Mucosa of stomach (tissue), 1 donor: ENCODE measurements at regions not wholly inside any gene's neighbourhood (a gene's known extent, or its start where the extent isn't known, plus 50 kb on each side); places are given as distances from the start of the nearest gene placed in this dataset.

Experiments used
- H3K27me3 ChIP-seq: one replicate; pipeline ENCODE4 v1.7.0; 2013; ENCODE audit warnings: mild to moderate bottlenecking, low read length; ENCODE audit not compliant: control insufficient read depth, insufficient read depth
- H3K36me3 ChIP-seq: one replicate; pipeline ENCODE4 v1.7.0; 2013; ENCODE audit warnings: low read length; ENCODE audit not compliant: control insufficient read depth, insufficient read depth
- H3K4me1 ChIP-seq: one replicate; pipeline ENCODE4 v1.7.0; 2013; ENCODE audit warnings: mild to moderate bottlenecking, low read length; ENCODE audit not compliant: control insufficient read depth, insufficient read depth
- H3K4me3 ChIP-seq: one replicate; pipeline ENCODE4 v1.7.0; 2013; ENCODE audit warnings: low read length
- H3K9ac ChIP-seq: one replicate; pipeline ENCODE4 v1.7.0; 2013; ENCODE audit warnings: mild to moderate bottlenecking, low read length, moderate library complexity
- H3K9me3 ChIP-seq: one replicate; pipeline ENCODE4 v1.7.0; 2013; ENCODE audit warnings: mild to moderate bottlenecking, low read length, moderate library complexity; ENCODE audit not compliant: control insufficient read depth
- donor health status: Pancreatic carcinoma.

DNA sequence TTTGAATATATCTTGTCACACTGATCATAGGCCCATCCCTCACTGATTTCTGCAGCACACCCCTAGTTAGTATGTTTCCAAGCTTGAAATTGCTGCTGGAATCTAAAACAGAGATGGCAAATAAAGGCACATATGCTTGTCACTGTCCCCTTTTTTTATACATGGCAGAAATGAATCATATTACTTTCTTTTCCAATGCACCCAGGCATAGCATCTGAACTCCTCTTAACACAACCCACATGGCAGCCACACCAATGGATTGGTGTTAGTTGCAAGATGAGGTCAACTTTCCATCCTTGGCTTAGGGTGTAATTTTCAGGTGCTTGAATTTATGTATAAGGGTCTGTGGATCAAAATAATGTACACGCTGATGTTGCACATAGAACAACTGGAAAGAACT, 473.8 kb upstream of the ZNF608 start:
- no peaks in the 10 kb centered on the region for H3K4me1 ChIP-seq
- no peak overlapping the region for H3K9ac ChIP-seq
- H3K27me3 ChIP-seq, result no peaks in the 10 kb centered on the region
- no peaks in the 10 kb centered on the region for H3K36me3 ChIP-seq
- no peak overlapping the region for H3K4me3 ChIP-seq
- H3K9me3 ChIP-seq, result no peaks in the 10 kb centered on the region

DNA sequence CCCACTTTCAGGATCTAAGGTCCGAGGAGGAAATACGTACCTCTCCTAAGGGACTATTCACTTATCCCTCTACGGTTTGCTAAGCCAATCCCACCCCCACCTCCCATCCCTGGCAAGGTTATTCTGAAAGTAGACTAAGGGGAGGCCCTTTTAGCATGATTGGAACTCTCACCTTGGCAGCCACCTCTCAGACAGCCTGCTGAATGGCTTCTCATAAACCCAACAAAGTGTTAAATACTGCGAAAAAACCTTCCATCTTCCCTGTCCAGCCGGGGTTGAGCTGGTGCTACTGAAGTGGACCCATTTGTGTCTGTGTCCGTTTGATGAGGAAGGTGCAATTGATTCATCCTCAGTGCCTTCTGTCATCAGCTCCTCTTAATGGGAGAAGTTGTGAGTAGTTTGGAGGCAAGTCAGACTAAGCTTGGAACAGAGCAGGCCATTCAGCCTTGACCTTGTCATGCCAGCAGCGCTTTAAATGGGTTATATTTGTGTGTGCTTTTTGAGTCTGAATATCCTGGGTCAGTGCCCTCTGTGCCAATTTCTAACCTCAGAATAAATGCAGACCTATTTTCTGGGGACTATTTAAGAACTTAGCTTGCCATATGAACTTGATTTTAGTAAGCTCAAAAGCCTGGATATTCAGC, 476.3 kb upstream of the ZNF608 start:
- Histone ChIP-seq H3K9ac (no peak overlapping the region), H3K4me1 (no peaks in the 10 kb centered on the region), H3K27me3 (no peaks in the 10 kb centered on the region), H3K36me3 (no peaks in the 10 kb centered on the region), H3K9me3 (no peaks in the 10 kb centered on the region), H3K4me3 (no peak overlapping the region)

- no peak overlapping the region for H3K4me3 ChIP-seq
- no peaks in the 10 kb centered on the region for H3K9me3 ChIP-seq
- no peaks in the 10 kb centered on the region for H3K27me3 ChIP-seq
- no peaks in the 10 kb centered on the region for H3K36me3 ChIP-seq
- H3K4me1 ChIP-seq, result no peaks in the 10 kb centered on the region
- H3K9ac ChIP-seq, result no peak overlapping the region
Measured at GRCh38 chr5:125225424-125225823, 479.0 kb upstream of the ZNF608 start.

GRCh38 chr5:125226825-125227224, 480.4 kb upstream of the ZNF608 start:
- no peaks in the 10 kb centered on the region for H3K36me3 ChIP-seq
- H3K9me3 ChIP-seq, result no peaks in the 10 kb centered on the region
- no peak overlapping the region for H3K4me3 ChIP-seq
- H3K27me3 ChIP-seq, result no peaks in the 10 kb centered on the region
- no peak overlapping the region for H3K9ac ChIP-seq
- H3K4me1 ChIP-seq, result no peaks in the 10 kb centered on the region

DNA sequence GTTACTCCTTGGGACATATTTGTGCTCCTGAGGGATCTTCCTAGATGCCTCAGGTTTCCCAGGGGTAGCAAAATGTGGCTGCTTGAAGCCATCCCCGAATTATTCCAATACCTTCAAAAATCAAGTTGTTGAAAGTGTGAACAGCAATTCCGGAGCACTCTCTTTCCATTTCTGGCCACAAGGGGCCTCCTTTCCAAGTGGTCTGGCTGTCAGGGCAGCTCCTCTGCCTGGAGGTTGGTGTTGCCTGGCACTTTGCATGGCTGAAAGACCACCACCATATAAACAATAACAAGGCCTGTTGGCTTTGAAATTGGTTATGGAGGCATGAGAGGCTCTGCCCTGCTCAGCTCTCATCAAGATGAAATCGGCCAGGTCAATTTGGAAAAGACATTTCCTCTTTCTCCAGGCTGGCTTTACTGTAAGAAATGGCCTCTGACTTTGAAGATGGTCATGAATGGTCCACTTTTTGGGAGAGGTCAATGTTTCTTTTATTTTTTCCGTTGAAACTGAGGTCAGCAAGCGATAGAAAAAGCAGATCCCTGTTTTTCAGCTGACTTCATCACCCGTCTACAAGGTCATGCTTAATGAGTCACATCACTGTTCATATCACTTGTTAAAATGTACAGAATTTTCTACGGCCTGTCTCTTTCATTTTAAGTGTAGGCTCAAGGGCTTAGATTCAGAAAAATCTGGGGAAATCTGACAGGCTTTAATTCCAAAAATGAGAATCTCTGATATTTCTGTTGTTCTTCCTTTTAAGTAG, 481.1 kb upstream of the ZNF608 start:
- Histone ChIP-seq H3K36me3 (no peaks in the 10 kb centered on the region), H3K9me3 (no peaks in the 10 kb centered on the region), H3K9ac (no peak overlapping the region), H3K4me3 (no peak overlapping the region), H3K27me3 (no peaks in the 10 kb centered on the region), H3K4me1 (peaks cover 4% of the 10 kb centered on the region)

- Histone ChIP-seq H3K36me3 (no peaks in the 10 kb centered on the region), H3K27me3 (no peaks in the 10 kb centered on the region), H3K9me3 (no peaks in the 10 kb centered on the region), H3K4me1 (peaks cover 12% of the 10 kb centered on the region), H3K9ac (no peak overlapping the region), H3K4me3 (no peak overlapping the region)
Measured at GRCh38 chr5:125228363-125229070, 482.1 kb upstream of the ZNF608 start.

DNA sequence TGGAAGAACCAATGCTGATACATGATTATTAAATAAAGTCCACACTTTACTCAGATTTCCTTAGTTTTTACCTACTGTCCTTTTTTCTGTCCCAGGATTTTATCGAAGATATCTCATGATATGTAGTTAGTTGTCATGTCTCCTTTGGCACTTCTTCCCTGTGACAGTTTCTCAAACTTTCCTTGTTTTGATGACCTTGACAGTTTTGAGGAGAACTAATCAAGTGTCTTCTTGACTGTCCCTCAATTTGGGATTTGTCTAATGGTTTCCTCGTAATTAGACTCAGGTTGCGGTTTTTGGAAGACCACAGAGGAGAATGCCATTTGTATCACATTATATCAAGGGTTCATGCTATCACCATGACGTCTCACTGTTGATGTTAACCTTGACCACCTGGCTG, 483.1 kb upstream of the ZNF608 start:
- H3K9ac ChIP-seq, result no peak overlapping the region
- H3K9me3 ChIP-seq, result no peaks in the 10 kb centered on the region
- no peaks in the 10 kb centered on the region for H3K36me3 ChIP-seq
- H3K4me3 ChIP-seq, result no peak overlapping the region
- H3K4me1 ChIP-seq, result peaks cover 21% of the 10 kb centered on the region
- H3K27me3 ChIP-seq, result no peaks in the 10 kb centered on the region

- Histone ChIP-seq H3K9ac (no peak overlapping the region), H3K27me3 (no peaks in the 10 kb centered on the region), H3K9me3 (no peaks in the 10 kb centered on the region), H3K4me1 (peaks cover 21% of the 10 kb centered on the region), H3K36me3 (no peaks in the 10 kb centered on the region), H3K4me3 (no peak overlapping the region)
Measured at GRCh38 chr5:125232779-125233230, 486.4 kb upstream of the ZNF608 start.

DNA sequence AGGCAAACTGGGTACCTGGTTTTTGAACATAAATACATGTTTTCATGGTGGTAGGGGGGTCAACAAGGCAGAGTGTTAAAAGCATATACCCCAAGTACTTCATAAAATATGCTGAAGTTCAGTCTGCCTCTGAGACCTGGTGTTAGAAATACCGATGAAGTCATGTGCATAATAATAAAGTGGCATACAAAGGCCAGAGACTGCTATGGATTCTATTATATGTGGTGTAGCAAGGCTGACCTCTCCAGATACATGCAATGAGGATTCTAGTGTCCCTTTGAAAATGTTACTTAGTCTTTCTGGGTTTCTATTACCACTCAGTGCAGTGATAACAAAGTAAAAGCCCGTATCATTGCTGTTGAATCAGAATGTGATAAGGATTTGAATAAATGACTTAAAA, 487.5 kb upstream of the ZNF608 start:
- Histone ChIP-seq H3K9me3 (no peaks in the 10 kb centered on the region), H3K9ac (no peak overlapping the region)

GRCh38 chr5:125236007-125236406, 489.6 kb upstream of the ZNF608 start:
- H3K9ac ChIP-seq, result no peak overlapping the region
- H3K4me1 ChIP-seq, result peaks cover 21% of the 10 kb centered on the region
- H3K4me3 ChIP-seq, result no peak overlapping the region
- no peaks in the 10 kb centered on the region for H3K27me3 ChIP-seq
- H3K36me3 ChIP-seq, result no peaks in the 10 kb centered on the region
- H3K9me3 ChIP-seq, result no peaks in the 10 kb centered on the region

More for the DNA sequence above, 487.5 kb upstream of the ZNF608 start:
- Histone ChIP-seq H3K4me1 (peaks cover 21% of the 10 kb centered on the region), H3K36me3 (no peaks in the 10 kb centered on the region), H3K4me3 (no peak overlapping the region), H3K27me3 (no peaks in the 10 kb centered on the region)

DNA sequence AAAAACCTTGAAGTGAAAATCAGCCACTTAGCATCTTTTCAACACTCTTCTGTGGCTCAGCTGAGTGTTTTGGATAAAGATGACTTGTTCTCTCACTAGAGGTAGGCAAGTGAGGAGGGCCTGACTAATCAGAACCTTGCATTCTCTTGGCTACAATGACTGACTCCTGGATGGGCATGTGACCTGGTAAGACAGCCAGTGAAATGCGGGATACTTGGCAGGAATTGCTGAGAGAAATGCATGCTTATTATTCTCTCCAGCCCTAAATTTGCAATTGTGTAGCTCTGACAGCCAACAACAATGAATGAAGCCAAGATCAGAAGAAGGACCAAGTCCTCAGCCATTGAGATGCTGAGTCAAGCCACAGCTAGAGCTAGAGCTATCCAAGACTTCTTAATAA, 490.5 kb upstream of the ZNF608 start:
- Histone ChIP-seq H3K9ac (no peak overlapping the region), H3K4me3 (no peak overlapping the region), H3K27me3 (no peaks in the 10 kb centered on the region), H3K9me3 (no peaks in the 10 kb centered on the region), H3K4me1 (peaks cover 21% of the 10 kb centered on the region), H3K36me3 (no peaks in the 10 kb centered on the region)

DNA sequence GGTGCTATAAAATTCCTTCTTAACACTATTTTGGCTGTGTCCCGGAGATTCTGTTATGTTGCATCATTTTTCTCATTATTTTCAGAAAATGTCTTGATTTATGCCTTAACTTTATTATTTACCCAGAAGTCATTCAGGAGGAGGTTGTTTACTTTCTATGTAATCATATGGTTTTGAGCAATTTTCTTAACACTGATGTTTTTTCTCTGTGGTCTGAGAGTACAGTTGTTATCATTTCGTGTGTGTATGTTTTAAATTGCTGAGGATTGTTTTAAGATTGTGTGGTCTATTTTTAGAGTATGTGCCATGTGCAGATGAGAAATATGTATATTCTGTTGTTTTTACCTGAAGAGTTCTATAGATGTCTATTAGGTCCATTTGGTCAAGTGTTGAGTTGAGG, 498.1 kb upstream of the ZNF608 start:
- Histone ChIP-seq H3K27me3 (no peaks in the 10 kb centered on the region), H3K4me1 (no peaks in the 10 kb centered on the region), H3K9me3 (no peaks in the 10 kb centered on the region), H3K4me3 (no peak overlapping the region), H3K36me3 (no peaks in the 10 kb centered on the region), H3K9ac (no peak overlapping the region)
